Limb (tissue), 2 donors: ENCODE measurements at regions not wholly inside any gene's neighbourhood (a gene's known extent, or its start where the extent isn't known, plus 50 kb on each side); places are given as distances from the start of the nearest gene placed in this dataset.

Experiments used
- DNase-seq, 2 donors: peaks; one replicate each; pipeline ENCODE4 v3.0.0-alpha.2; 2016; ENCODE audit errors: extremely low spot score in 2 of 2

DNA sequence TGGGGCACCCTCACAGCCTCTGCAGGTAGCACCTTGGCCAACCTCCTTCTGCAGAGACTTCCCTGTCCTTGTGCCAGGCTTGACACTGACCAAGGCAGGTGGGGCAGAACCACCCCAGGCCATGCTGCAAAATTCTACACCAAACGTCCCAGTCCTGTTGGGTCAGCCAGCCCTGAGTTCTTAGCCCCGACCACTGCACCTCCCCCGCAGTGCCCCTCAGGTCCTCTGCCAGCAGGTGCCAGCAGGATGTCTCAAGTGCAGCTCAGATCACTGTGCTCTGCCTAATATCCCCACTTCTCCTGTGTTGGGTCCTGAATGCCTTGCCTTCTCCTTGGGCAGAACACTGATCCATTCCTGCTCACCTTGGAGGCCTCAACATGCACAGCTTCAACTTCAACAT is 999.7 kb downstream of the TBC1D22A start:
- no peak for DNase-seq

DNA sequence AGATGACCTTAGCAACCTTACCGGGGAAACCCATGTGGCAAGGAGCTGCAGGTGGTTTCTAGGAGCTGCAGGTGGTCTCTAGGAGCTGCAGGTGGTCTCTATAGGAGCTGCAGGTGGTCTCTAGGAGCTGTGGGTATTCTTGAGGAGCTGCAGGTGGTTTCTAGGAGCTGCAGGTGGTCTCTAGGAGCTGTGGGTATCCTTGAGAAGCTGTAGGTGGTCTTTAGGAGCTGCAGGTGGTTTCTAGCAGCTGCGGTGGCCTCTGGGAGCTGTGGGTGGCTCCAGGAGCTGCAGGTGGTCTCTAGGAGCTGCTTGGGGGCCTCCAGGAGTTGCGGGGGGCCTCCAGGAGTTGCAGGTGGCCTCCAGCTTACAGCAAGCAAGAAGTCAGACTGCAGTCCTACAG is 997.5 kb downstream of the TBC1D22A start:
- no peak for DNase-seq

DNA sequence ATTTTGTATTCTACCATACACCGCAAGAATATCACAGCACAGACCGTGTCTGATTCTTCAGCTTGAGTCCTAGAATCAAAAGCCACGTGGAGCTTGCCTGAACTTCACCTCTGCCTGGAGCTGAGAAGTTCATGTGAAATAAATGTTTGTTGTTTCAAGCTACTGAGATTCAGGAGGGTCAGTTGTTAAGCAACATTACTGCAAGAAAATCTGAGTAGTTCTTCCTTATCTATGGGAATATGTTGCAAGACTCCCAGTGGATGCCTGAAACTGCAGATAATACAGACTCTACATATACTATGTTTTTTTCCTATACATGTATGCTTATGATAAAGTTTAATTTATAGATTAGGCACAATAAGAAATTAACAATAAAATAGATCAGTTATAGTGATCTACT is 995.3 kb downstream of the TBC1D22A start:
- no peak for DNase-seq

DNA sequence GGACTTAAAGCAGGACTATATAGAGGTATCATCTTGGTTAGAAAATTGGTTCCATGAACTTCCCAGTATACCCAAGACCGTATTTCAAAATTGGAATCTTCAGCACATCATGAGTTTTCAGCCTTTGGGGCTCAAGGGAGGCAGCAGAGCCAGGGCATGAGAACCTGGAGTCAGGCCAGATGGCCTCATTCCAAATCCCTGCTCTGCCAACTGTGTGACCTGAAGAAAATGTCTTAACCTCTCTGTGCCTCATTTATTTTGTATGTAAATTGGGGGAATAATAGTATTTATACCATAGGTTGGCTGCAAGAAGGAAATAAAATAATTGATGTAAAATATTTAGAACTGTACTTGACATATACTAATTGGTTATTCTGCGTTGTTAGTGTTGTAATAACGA is 987.6 kb downstream of the TBC1D22A start:
- DNase-seq, result no peak

DNA sequence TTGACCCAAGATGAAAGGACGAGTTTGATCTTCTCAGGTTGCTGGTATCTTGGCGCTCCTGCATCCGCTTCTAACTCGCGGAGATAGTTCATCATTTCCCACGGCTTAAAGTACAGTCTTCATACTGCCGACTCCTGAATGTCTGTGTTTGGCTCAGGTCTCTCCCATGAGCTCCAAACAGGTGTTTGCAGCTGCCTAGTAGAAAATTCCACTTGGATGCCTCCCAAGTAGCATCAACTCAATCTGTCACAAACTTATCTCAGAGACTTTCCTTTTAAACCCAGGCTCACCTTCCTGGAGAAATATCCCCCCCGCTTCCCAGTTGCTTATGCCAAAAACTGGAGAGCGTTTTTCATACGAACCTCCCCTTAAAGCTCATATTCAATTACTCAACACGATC is 986.5 kb downstream of the TBC1D22A start:
- DNase-seq, result no peak

DNA sequence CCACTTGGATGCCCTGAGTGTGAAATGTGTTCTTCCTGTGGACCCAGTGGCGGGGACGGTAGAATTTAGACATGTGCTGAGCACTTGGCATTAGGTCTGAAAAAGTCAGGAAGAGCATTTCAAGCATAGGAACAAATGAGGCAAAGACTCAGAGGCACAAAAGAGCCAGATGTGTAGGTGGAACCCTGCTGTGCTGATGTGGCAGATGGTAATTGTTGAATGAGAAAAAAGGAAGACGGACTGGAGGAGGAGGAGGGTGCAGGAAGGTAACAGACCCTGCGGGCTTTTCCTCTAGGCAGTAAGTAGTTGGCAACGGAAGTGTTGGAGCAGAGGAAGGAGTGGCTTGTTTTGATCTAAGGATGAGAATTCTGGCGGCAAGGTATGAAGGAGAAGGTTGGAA is 985.8 kb downstream of the TBC1D22A start:
- no peak for DNase-seq

DNA sequence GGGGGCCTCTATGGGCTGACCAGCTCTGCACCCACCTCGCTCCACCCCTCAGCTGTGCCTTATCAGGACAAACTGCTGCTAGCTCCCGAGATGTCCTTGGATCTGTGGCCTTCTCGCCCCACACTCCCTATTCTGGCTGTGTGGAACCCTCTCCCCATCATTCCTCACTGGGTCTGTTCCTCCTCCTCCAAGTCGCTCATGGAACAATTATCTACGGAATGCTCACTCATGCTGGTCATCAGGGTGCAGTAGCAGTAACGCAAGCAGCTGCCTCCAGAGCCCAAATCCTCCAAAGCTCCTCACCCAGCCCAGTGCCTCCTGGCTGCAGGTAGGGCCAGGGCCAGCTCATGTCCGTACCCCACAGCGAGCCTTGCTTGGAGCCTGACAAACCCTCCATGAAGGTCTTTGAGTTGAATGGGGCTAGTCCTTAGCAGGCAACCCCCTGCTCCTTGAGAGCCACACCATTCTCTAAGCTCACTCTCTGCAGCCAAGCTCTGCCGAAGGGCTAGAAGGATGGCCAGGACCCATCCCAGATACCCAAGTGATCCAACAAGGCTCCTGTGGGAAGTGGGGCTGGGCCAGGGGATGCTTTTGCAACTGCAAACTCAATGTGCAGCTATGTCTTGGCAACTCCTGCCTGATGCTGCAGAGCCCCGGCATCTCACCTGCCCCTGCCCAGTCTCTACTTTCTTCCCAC is 977.8 kb downstream of the TBC1D22A start:
- no peak for DNase-seq

DNA sequence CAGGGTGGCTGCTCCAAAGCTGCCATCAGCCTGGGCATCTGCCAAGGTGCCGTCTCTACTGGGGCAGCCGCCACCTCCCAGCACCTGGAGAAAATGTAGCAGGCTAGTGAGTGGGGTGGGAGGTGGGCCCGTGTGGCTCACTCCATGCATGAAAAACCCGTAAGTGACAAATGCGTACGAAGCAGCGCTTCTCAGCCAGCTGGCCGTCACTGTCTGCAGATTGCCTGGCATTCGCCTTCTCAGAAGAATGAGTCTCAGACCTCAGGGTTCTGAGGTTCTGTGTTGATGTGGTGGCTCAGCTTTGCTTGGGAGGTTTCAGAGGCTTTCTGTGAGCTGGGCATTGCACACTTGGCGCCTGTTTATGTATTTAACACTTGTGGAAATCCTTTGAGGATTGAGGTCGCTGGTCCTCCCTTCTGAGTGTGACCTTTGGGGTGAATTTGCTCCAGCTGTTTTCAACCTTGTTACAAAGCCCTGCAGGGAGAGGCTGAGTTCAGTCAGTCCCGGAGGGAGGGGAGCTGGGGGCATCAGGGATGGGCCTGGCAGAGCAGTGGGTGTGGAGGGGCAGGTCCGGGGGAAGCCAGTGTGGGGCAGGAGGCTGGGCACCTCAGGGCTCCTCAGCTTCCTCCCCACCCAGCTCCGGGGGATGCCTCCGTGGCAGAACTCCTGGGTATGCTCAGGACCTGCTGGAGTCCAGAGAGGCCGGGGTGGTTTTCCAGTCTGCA is 977.0 kb downstream of the TBC1D22A start:
- DNase-seq, result no peak

DNA sequence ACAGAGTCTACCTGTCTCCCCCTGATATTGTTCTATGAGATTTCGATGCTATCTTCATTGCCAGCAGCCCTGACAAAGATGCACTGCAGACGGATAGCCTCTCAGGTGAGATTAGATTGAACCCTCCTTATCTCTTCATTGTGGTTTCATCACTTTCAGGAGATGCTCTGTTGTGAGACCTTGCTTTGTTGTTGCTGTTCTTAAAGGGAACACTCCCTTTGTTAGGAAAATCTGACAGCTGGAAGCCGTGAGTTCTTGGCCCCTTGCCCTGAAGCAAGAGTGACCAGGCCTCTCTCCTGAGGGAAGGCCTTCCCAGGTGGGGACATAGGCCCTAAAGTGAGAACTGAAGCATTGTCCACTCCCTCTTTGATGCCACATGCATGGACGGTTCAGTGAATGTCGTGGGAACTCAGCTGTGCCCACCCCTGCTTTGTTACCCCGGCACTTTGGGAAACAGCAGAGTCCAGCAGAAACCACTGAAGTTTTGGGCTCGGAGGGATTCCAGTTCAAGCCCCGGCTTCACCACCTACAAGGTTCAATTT is 976.1 kb downstream of the TBC1D22A start:
- DNase-seq, result no peak

DNA sequence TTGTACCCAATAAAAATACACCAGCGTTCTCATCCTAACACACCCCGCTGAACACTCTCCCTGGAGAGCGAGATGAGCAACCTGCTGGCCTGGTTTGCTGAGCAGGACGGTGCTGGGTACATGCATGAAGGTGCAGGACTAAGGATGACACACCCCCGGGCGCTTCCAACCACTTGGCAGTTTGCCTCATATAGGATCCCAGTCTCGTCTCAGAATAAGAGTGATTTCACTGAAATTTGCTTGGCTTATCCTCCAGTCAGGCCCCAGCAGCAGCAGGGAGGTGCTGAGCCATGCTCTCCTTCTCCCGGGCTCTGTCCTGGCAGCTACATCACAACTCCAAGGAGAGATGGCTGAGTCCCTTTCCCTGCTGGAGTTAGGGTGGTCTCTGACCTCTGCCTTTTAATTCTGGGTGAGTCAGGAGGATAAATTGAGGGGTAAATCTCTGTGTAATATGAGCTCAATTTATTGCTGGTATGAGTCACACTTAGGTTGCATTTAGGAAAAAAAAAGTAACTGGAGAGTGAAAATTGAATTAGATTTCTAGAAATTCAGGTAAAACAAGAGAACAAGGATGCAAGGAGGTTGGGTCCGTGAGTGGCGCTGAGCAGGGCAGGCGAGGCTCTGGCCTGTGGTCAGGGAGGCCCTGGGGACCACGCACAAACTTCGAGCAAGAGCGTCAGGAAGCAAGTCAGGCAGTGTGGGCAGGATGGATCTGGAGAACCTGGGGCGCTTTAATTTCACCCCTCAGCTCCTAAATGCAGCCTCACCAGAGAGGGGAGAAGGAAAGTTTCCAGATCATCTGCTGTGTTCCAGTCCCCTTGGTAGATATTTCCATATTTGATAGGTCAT is 974.0 kb downstream of the TBC1D22A start:
- no peak for DNase-seq

DNA sequence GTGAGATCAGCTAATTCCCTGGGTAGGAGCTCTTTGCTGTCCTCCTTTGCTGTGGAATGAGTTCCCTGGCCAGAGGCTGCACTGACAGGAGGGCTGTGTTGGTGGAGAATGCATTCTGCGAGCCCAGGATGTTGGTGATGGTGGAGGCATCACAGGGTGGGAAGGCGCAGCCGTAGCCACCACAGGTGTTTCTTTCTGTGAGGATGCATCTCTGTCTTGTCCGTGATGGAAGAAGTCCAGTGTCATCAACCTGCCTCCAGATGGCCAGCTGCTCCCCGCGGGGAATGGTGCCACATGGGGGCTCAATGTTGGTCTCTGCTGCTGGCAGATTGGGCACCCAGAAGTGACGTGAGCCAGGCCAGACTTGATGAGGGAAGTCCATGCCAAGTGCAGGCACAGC is 972.1 kb downstream of the TBC1D22A start:
- DNase-seq, result no peak

DNA sequence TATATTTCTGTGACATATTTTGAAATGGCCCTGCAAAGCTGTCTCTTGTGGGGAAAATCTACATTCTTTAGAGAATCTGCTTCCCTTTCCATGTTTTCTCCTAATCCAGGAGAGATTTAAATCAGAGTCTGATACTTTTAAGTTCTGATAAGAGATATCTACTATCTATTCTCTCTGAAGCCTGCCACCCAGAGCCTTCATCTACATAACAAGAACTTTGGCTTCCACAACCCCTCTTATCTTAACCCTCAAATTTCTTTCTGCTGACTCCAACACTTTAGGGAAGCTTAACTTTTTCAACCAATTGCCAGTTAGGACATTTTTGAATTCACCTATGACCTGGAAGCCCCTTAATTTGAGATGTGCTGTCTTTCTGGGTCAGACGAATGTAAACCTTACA is 965.2 kb downstream of the TBC1D22A start:
- no peak for DNase-seq

DNA sequence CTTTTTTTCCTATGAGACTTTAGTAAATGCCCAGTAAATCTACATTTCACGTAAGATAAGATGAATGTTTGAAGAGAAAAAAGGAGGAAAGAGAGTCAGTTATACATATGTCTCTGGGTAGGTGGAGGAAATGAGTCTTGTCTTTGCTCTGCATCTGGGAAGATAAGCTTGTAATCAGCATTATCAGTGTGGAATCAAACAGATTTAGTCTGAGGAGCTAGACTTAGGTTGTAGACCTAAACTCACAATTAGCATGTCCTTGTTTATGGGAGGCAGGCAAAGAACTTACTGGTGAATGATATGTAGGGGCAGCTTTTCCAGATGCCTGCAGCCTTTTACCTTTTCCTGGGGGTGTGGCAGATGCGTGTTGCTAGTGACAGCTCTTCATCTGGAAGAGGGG is 962.3 kb downstream of the TBC1D22A start:
- DNase-seq, result no peak

DNA sequence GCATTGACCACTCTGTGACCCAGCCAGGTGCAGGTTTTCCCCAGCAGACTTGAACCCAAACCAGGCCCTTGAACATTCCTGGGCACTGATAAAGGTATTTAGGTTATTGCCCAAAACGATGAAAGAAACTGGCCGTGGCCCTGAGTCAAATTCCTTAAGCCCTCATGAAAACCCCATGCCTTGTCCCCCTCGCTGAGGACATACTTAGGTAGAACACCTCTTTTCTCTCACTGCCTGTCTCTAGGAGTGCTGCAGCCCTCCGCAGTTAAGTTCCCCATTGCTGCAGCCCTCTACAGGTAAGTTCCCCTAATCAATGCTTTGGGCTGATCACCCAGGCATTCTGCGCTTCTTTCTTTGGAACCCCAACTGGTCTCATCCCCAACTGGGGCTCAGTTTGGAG is 961.6 kb downstream of the TBC1D22A start:
- no peak for DNase-seq

DNA sequence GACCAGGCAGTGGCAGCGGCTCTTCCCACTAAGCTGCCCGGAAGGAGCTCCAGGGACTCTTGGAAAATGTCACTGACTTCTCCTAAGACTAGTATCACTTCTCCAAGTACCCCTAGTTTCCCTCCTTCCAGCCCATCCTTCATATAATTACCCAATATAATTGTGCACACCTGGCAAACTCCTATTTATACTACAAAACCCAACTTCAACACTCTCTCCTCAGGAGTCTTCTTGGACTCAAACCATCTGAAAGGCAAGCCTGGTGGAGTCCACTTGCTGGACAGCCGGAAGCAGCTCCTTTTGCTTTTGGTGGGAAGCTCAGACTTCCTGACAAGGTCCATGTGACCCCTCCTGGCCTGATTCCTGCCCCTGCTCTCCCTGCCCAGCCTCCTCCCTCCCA is 955.9 kb downstream of the TBC1D22A start:
- DNase-seq, result no peak

DNA sequence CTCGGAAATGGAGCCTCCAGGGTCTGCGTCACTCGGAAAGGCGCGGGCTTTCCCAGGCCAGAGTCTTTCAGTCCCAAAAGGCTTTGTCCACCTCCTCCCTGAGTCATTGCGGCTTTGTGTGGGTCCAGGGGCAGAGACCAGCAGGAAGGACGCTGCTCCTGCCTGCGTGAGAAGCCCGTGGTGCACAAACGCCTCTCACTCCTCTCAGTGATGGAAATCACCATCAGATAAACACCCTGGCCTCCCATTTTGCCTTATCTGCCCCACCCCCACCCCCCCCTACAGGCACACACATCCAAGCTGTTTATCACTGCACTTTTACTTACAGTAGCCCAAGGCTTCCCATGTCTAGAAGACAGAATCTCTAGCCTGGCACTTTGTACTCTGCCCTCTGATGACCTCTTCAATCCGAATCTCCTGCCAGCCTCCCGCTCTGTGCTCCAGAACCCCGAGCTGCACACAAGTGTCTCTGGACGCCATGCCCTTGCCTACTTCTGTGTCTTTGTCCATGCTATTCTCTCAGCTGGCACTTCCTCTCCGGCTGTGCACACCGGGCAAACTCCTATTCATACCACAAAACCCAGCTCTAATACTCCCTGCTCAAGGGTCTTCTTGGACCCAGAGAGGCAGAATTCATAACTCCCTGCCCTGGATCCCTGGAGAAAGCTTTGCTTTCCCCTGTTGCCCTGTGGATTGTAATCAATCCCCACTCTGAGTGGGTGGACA is 954.6 kb downstream of the TBC1D22A start:
- no peak for DNase-seq

DNA sequence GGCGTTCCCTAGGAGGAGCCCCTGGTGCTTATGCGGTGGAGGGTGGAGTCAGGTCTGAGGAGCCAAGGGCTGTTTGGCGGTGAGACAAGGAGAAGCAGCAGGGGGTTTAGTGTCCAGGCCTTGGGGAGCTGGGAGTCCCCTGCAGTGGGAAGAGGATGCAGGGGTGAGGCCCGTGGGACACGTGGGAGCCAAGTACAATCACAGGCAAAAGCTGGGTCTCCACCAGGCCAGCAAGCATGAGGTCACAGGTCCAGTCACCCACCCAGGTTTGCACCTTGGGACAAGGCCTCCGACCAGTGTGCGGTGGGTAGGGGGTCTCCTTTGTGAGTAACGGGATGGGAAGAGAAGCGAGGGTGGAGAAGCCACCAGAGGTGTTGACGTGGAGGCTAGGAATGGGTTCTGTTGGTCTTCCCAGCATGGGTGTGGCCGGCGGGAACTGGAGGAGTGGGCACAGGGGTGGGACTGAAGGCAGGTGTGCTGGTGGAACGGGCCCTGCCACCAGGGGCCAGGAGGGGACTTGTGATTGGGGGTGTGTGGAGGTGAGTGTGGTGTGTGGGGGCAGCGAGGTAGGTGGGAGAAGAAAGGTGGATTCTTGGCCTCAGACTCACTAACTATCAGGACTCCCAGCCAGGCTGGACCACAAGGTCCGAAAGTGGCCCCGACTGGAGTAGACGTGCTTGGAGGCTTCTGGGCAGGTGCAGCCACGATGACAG is 953.6 kb downstream of the TBC1D22A start:
- DNase-seq, result no peak

DNA sequence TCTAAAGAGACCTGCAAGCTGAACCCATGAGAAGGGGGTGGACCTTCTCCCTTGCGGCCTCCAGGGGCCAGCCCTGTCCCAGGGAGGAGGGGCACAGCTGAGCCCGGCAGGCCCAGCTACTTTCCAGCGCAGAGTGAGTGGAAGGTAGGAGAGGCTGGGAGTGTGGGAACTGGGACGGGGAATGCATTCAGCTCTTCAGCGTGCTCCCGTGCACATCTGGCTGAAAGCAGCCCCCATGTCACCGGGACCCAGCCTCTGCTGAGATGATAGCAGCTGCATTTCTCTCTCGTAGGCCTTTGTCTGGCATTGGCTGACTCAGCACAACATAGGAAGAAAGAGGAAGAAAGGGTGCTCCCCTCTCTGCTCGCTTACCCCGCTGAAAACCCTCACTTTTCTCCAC is 951.5 kb downstream of the TBC1D22A start:
- no peak for DNase-seq

DNA sequence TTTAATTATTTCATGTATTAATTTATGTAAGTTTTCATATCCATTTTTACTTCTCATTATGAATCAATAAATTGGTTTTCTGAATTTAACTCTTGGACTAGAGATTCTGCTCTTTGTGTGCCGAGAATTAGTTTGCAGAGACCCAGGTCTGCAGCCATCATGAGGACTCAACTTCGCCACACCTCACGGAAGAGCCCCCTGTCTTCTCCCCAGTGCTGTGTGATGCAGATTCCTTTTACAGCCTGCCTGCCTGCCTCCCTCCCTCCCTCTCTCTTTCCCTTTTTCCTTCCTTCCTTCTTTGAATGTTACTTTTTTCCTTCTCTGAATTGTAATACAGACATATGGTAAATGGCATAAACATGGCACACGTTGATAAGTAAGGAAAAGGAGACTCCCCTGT is 947.7 kb downstream of the TBC1D22A start:
- no peak for DNase-seq

DNA sequence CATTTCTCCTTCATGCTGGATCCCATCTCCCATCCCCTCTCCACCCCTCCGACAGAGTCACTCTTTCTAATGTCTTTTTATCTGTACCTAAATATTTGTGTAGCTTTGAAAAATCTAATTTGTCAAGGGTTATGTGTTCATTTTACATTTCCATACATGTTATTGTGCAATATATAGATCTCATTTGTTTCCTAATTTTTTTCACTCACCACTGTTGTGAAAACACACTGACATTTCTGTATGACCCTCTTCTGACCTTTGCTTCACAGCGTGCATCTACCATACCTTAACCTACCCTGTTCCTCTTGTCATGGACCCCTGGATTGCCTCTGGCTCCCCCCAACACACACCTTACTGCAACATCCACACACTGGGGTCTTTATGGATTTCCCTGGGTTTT is 942.9 kb downstream of the TBC1D22A start:
- DNase-seq, result no peak

DNA sequence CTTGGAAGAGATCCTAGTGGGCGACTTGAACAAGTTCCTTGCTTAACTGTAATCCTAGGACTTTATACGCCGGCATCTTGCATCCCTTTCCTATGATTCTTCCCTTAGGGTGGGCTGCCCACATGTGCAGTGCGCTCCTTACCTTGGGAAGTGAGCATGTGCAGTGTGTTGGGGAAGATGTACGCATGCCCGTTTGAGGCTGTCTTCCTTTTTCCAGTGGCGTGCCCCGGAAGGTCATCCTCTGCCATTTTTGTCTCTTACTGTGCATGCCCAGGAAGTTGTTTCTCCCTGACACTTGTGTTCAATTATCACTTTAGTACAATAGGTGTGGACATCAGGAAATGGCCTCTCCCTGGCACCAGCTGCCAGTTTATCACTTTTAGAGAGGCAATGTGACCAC is 936.5 kb downstream of the TBC1D22A start:
- no peak for DNase-seq
